ENCODE measurements at regions not wholly inside any gene's neighbourhood (a gene's known extent, or its start where the extent isn't known, plus 50 kb on each side); places are given as distances from the start of the nearest gene placed in this dataset.

DNA sequence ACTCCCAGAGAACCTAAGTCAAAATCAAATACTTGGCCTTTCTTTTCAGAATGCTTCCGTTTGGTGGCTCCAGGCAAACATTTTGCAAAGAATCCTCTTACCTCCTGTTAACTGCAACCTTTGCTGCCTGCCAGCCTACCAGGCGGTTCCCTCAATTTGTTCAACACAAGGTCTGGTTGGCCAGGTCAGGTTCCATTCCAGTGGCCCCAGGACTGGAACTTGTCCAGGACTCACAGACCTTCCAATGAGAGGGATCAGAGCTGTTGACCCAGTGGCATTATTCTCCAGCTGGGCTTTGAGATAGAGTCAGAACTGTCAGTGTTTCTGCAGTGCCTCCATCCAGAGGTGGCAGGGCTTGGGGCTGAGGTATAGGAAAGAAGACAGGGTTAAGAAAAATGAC, 137.0 kb downstream of the NEUROD6 start:
- TF ChIP-seq, protein P1, sequence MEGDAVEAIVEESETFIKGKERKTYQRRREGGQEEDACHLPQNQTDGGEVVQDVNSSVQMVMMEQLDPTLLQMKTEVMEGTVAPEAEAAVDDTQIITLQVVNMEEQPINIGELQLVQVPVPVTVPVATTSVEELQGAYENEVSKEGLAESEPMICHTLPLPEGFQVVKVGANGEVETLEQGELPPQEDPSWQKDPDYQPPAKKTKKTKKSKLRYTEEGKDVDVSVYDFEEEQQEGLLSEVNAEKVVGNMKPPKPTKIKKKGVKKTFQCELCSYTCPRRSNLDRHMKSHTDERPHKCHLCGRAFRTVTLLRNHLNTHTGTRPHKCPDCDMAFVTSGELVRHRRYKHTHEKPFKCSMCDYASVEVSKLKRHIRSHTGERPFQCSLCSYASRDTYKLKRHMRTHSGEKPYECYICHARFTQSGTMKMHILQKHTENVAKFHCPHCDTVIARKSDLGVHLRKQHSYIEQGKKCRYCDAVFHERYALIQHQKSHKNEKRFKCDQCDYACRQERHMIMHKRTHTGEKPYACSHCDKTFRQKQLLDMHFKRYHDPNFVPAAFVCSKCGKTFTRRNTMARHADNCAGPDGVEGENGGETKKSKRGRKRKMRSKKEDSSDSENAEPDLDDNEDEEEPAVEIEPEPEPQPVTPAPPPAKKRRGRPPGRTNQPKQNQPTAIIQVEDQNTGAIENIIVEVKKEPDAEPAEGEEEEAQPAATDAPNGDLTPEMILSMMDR (IDR thresholded peaks at IDR 0.05; ENCODE audit: insufficient read depth, low read depth, low read length) = no peak
- TF ChIP-seq EZH2 (IDR thresholded peaks at IDR 0.05; ENCODE audit: insufficient read depth, low read length) = no peak

All from astrocyte (in vitro differentiated cells and primary cell).